ENCODE measurements at regions not wholly inside any gene's neighbourhood (a gene's known extent, or its start where the extent isn't known, plus 50 kb on each side); places are given as distances from the start of the nearest gene placed in this dataset.

- H3K4me3 ChIP-seq (ENCODE audit: low read depth, low read length) = no peak overlapping the region
- TF ChIP-seq CTCF (IDR thresholded peaks at IDR 0.05; ENCODE audit: insufficient read depth, low read depth, low read length) = no peak
- DNase-seq (ENCODE audit: low read depth) = no peak
Observed at GRCh38 chr21:43312751-43313169, 114.2 kb downstream of the SIK1 start.

- no peak overlapping the region for H3K4me3 ChIP-seq (ENCODE audit: low read depth, low read length)
- peak; percentile 16 for DNase-seq (ENCODE audit: low read depth)
- no peak for TF ChIP-seq CTCF (IDR thresholded peaks at IDR 0.05; ENCODE audit: insufficient read depth, low read depth, low read length)
Observed at GRCh38 chr21:43312011-43312410, 114.9 kb downstream of the SIK1 start.

- no peak for TF ChIP-seq CTCF (IDR thresholded peaks at IDR 0.05; ENCODE audit: insufficient read depth, low read depth, low read length)
- DNase-seq (ENCODE audit: low read depth) = no peak
- no peak overlapping the region for H3K4me3 ChIP-seq (ENCODE audit: low read depth, low read length)
Observed at GRCh38 chr21:43311301-43311817, 115.6 kb downstream of the SIK1 start.

GRCh38 chr21:43308815-43309283 lies 118.1 kb downstream of the SIK1 start:
- no peak overlapping the region for H3K4me3 ChIP-seq (ENCODE audit: low read depth, low read length)
- no peak for TF ChIP-seq CTCF (IDR thresholded peaks at IDR 0.05; ENCODE audit: insufficient read depth, low read depth, low read length)
- no peak for DNase-seq (ENCODE audit: low read depth)

- no peak for DNase-seq (ENCODE audit: low read depth)
- H3K4me3 ChIP-seq (ENCODE audit: low read depth, low read length) = no peak overlapping the region
- no peak for TF ChIP-seq CTCF (IDR thresholded peaks at IDR 0.05; ENCODE audit: insufficient read depth, low read depth, low read length)
Observed at GRCh38 chr21:43308101-43308814, 118.7 kb downstream of the SIK1 start.

GRCh38 chr21:43307677-43308070 lies 119.3 kb downstream of the SIK1 start:
- H3K4me3 ChIP-seq (ENCODE audit: low read depth, low read length) = no peak overlapping the region
- DNase-seq (ENCODE audit: low read depth) = no peak
- TF ChIP-seq CTCF (IDR thresholded peaks at IDR 0.05; ENCODE audit: insufficient read depth, low read depth, low read length) = no peak
